T-cell (primary cell): ENCODE measurements at regions not wholly inside any gene's neighbourhood (a gene's known extent, or its start where the extent isn't known, plus 50 kb on each side); places are given as distances from the start of the nearest gene placed in this dataset.

Experiments
- ATAC-seq, 4 experiments: fragments of 200-7000 bp in 3 of 4; fragments of 150-1000 bp in 1 of 4; cut with Tn5 transposase; replicated peaks in 1 of 4; 1 replicate in 3 of 4; 2 replicates in 1 of 4; pipeline ENCODE4 v1.10.0; 2021; ENCODE audit warnings: moderate library complexity in 3 of 4, mild to moderate bottlenecking in 2 of 4, moderate number of reproducible peaks in 1 of 4
- CTCF ChIA-PET, 2 donors: fragments of 300-600 bp; sonication (Branson Sonifier 250); formaldehyde crosslinking; loops; one replicate each; lab custom pipeline; 2022; ENCODE audit warnings: antibody characterized with exemption in 2 of 2; lab: Charles Lee
- POLR2A ChIA-PET, 2 donors: fragments of 300-600 bp; sonication (Branson Sonifier 250); formaldehyde crosslinking; loops; one replicate each; lab custom pipeline; 2022; ENCODE audit warnings: antibody characterized with exemption in 2 of 2; lab: Charles Lee
- DNase-seq, 35 experiments: peaks; one replicate each; pipeline versions ENCODE4 v3.0.0 to v3.0.0-alpha.2; 2013 to 2023
- H3K27ac ChIP-seq: one replicate; pipeline ENCODE4 v1.5.1; 2013; ENCODE audit warnings: low read length
- H3K27me3 ChIP-seq, 2 experiments: replicated peaks in 1 of 2; 1 replicate in 1 of 2; 2 replicates in 1 of 2; pipeline versions ENCODE4 v1.6.1 to v1.7.0; 2013; ENCODE audit warnings: low read length in 1 of 2, mixed read lengths in 1 of 2; ENCODE audit not compliant: control insufficient read depth in 2 of 2, insufficient read depth in 2 of 2; ENCODE audit errors: extremely low read depth in 1 of 2
- H3K36me3 ChIP-seq, 2 donors: 1 replicate in 1 of 2; 2 replicates in 1 of 2; pipeline versions ENCODE4 v1.6.1 to v1.7.0; 2013; ENCODE audit warnings: low read length in 1 of 2; ENCODE audit not compliant: control insufficient read depth in 2 of 2, insufficient read depth in 1 of 2; ENCODE audit errors: extremely low read depth in 1 of 2
- H3K4me1 ChIP-seq, 2 experiments: 1 replicate in 1 of 2; 2 replicates in 1 of 2; pipeline versions ENCODE4 v1.6.1 to v1.7.0; 2013; ENCODE audit warnings: low read length in 2 of 2, mixed read lengths in 1 of 2; ENCODE audit not compliant: insufficient read depth in 2 of 2, control insufficient read depth in 1 of 2; ENCODE audit errors: extremely low read depth in 1 of 2
- H3K4me3 ChIP-seq, 2 donors: 1 replicate in 1 of 2; 2 replicates in 1 of 2; pipeline versions ENCODE4 v1.5.1 to v1.7.0; 2013; ENCODE audit warnings: mild to moderate bottlenecking in 2 of 2, low read length in 1 of 2, moderate library complexity in 1 of 2; ENCODE audit not compliant: control insufficient read depth in 1 of 2; ENCODE audit errors: extremely low read depth in 1 of 2
- H3K9me3 ChIP-seq: 2 replicates; pipeline ENCODE4 v1.7.0; 2013
- H3K27ac Mint-ChIP-seq, 2 donors: one replicate each; pipeline ENCODE4 v1.8.0; 2020 to 2021; ENCODE audit warnings: mild to moderate bottlenecking in 2 of 2, mixed read lengths in 2 of 2
- H3K27me3 Mint-ChIP-seq, 2 donors: one replicate each; pipeline ENCODE4 v1.8.0; 2021 to 2022; ENCODE audit warnings: mixed read lengths in 2 of 2
- H3K36me3 Mint-ChIP-seq: one replicate; pipeline ENCODE4 v1.8.0; 2021; ENCODE audit warnings: mixed read lengths
- H3K4me1 Mint-ChIP-seq, 3 donors: one replicate each; pipeline ENCODE4 v1.8.0; 2020 to 2022; ENCODE audit warnings: mixed read lengths in 3 of 3, mild to moderate bottlenecking in 1 of 3
- H3K4me3 Mint-ChIP-seq, 3 donors: one replicate each; pipeline ENCODE4 v1.8.0; 2020 to 2022; ENCODE audit warnings: mild to moderate bottlenecking in 3 of 3, mixed read lengths in 3 of 3, moderate library complexity in 3 of 3
- H3K9me3 Mint-ChIP-seq, 3 donors: one replicate each; pipeline ENCODE4 v1.8.0; 2020 to 2022; ENCODE audit warnings: mixed read lengths in 3 of 3
- WGBS: methylation state at CpG from one replicate; pipeline ENCODE4 v1.1.5; 2013; ENCODE audit warnings: missing lambda C conversion rate; ENCODE audit not compliant: insufficient coverage; 5-methylcytosine and 5-hydroxymethylcytosine counted together

- Histone ChIP-seq H3K4me1 (no peaks in the 10 kb centered on the region), H3K27me3 (no peaks in the 10 kb centered on the region), H3K36me3 (no peaks in the 10 kb centered on the region), H3K27ac (no peak overlapping the region), H3K9me3 (no peaks in the 10 kb centered on the region), H3K4me3 (no peak overlapping the region)
- Mint-ChIP-seq H3K9me3 (peaks cover 0 to 8% (median 8%) of the 10 kb centered on the region in 3 donors), H3K27ac (no peak overlapping the region), H3K27me3 (no peaks in the 10 kb centered on the region), H3K4me3 (no peak overlapping the region), H3K36me3 (no peaks in the 10 kb centered on the region), H3K4me1 (no peaks in the 10 kb centered on the region)
- no CpG with 5 or more reads among the region's 2 CpGs for WGBS
- ChIA-PET CTCF (no interaction called here), POLR2A (no interaction called here)
- no peak for DNase-seq
- ATAC-seq, result no peak
Measured at GRCh38 chr9:80030801-80031200, 459.0 kb downstream of the TLE4 start.

GRCh38 chr9:80028501-80028900, 456.7 kb downstream of the TLE4 start:
- Mint-ChIP-seq H3K4me3 (no peak overlapping the region), H3K4me1 (no peaks in the 10 kb centered on the region), H3K36me3 (no peaks in the 10 kb centered on the region), H3K9me3 (peaks cover 0 to 5% (median 5%) of the 10 kb centered on the region in 3 donors), H3K27me3 (no peaks in the 10 kb centered on the region), H3K27ac (no peak overlapping the region)
- ATAC-seq, result no peak
- ChIA-PET CTCF (no interaction called here), POLR2A (no interaction called here)
- WGBS, result no CpG with 5 or more reads among the region's 2 CpGs
- H3K9me3 ChIP-seq, result no peaks in the 10 kb centered on the region
- no peak for DNase-seq
- H3K4me3 ChIP-seq, result no peak overlapping the region
- no peaks in the 10 kb centered on the region for H3K36me3 ChIP-seq
- no peak overlapping the region for H3K27ac ChIP-seq
- H3K27me3 ChIP-seq, result no peaks in the 10 kb centered on the region
- no peaks in the 10 kb centered on the region for H3K4me1 ChIP-seq

GRCh38 chr9:80025796-80026520, 454.2 kb downstream of the TLE4 start:
- Mint-ChIP-seq H3K9me3 (no peaks in the 10 kb centered on the region), H3K27ac (no peak overlapping the region), H3K4me3 (no peak overlapping the region), H3K36me3 (no peaks in the 10 kb centered on the region), H3K4me1 (no peaks in the 10 kb centered on the region), H3K27me3 (peaks cover 0 to 6% of the 10 kb centered on the region in 2 donors)
- DNase-seq (no peak), ATAC-seq (no peak)
- no peaks in the 10 kb centered on the region for H3K36me3 ChIP-seq
- CTCF ChIA-PET, result no interaction called here
- H3K9me3 ChIP-seq, result no peaks in the 10 kb centered on the region
- H3K4me1 ChIP-seq, result no peaks in the 10 kb centered on the region
- H3K4me3 ChIP-seq, result no peak overlapping the region
- H3K27ac ChIP-seq, result no peak overlapping the region
- WGBS, result 100% methylated on average over 1 of the region's 5 CpGs
- POLR2A ChIA-PET, result no interaction called here
- H3K27me3 ChIP-seq, result no peaks in the 10 kb centered on the region

GRCh38 chr9:80025131-80025530, 453.4 kb downstream of the TLE4 start:
- Mint-ChIP-seq H3K27me3 (peaks cover 0 to 6% of the 10 kb centered on the region in 2 donors), H3K4me1 (no peaks in the 10 kb centered on the region), H3K27ac (no peak overlapping the region), H3K9me3 (no peaks in the 10 kb centered on the region), H3K4me3 (no peak overlapping the region), H3K36me3 (no peaks in the 10 kb centered on the region)
- ATAC-seq, result no peak
- no peak for DNase-seq
- WGBS, result no CpG with 5 or more reads among the region's 1 CpG
- H3K4me3 ChIP-seq, result no peak overlapping the region
- H3K36me3 ChIP-seq, result no peaks in the 10 kb centered on the region
- H3K9me3 ChIP-seq, result no peaks in the 10 kb centered on the region
- POLR2A ChIA-PET, result no interaction called here
- no peaks in the 10 kb centered on the region for H3K27me3 ChIP-seq
- H3K4me1 ChIP-seq, result no peaks in the 10 kb centered on the region
- no peak overlapping the region for H3K27ac ChIP-seq
- CTCF ChIA-PET, result interaction anchor here in 1 of 2 donors (0.6 kb wide), 1 partner anchor 65 kb away, joined by 3 read pairs; no protein-coding TSS in a partner anchor

- POLR2A ChIA-PET, result no interaction called here
- no peak overlapping the region for H3K4me3 Mint-ChIP-seq
- DNase-seq, result no peak
Measured at GRCh38 chr9:80020530-80020929, 448.8 kb downstream of the TLE4 start.

GRCh38 chr9:80020056-80020455, 448.3 kb downstream of the TLE4 start:
- H3K4me1 Mint-ChIP-seq, result no peaks in the 10 kb centered on the region
- Histone ChIP-seq H3K36me3 (no peaks in the 10 kb centered on the region), H3K27me3 (no peaks in the 10 kb centered on the region), H3K9me3 (no peaks in the 10 kb centered on the region), H3K27ac (no peak overlapping the region), H3K4me3 (no peak overlapping the region), H3K4me1 (no peaks in the 10 kb centered on the region)
- no peaks in the 10 kb centered on the region for H3K36me3 Mint-ChIP-seq
- no peak overlapping the region for H3K27ac Mint-ChIP-seq
- no peak for ATAC-seq
- no peak for DNase-seq
- no peak overlapping the region for H3K4me3 Mint-ChIP-seq
- 80% methylated on average over 2 of the region's 6 CpGs for WGBS
- POLR2A ChIA-PET, result no interaction called here
- no peaks in the 10 kb centered on the region for H3K9me3 Mint-ChIP-seq
- CTCF ChIA-PET, result no interaction called here
- H3K27me3 Mint-ChIP-seq, result peaks cover 0 to 9% of the 10 kb centered on the region in 2 donors

More at GRCh38 chr9:80020530-80020929, 448.8 kb downstream of the TLE4 start:
- no peak overlapping the region for H3K4me3 ChIP-seq
- no peaks in the 10 kb centered on the region for H3K27me3 ChIP-seq
- CTCF ChIA-PET, result no interaction called here
- peaks cover 0 to 9% of the 10 kb centered on the region in 2 donors for H3K27me3 Mint-ChIP-seq
- no peaks in the 10 kb centered on the region for H3K36me3 ChIP-seq
- no peak for ATAC-seq
- H3K4me1 ChIP-seq, result no peaks in the 10 kb centered on the region
- H3K27ac ChIP-seq, result no peak overlapping the region
- H3K36me3 Mint-ChIP-seq, result no peaks in the 10 kb centered on the region
- no peaks in the 10 kb centered on the region for H3K4me1 Mint-ChIP-seq
- no peaks in the 10 kb centered on the region for H3K9me3 Mint-ChIP-seq
- H3K27ac Mint-ChIP-seq, result no peak overlapping the region
- H3K9me3 ChIP-seq, result no peaks in the 10 kb centered on the region
